H1 (cell line): ENCODE measurements at regions not wholly inside any gene's neighbourhood (a gene's known extent, or its start where the extent isn't known, plus 50 kb on each side); places are given as distances from the start of the nearest gene placed in this dataset.

Experiments
- CTCF ChIP-seq, 3 experiments: IDR thresholded peaks; 1 replicate in 2 of 3; 2 replicates in 1 of 3; pipeline versions ENCODE4 v1.5.1 to v1.6.1; 2011; ENCODE audit warnings: low read length in 3 of 3, mild to moderate bottlenecking in 3 of 3, inconsistent platforms in 2 of 3, low read depth in 1 of 3, moderate library complexity in 1 of 3; ENCODE audit not compliant: insufficient read depth in 1 of 3; ENCODE audit errors: control extremely low read depth in 1 of 3

DNA sequence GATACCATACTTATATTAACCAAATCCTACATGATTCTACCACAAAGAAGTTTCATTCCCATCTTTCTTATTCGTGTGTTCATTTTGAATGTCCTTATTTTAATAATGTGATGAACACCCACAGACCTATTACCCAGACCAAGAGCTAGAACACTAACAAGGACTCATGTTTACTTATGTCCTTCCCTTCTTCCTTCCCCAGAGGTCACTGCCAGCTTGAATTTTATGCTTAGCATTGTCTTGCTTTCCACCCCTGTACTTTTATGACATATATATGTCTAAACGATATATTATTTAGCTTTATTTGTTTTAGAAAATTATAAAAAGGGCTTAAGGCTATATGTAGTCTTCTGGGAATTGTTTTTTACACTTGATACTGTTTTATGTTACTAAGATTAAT lies 238.6 kb downstream of the LRIG3 start (continued):
- TF ChIP-seq CTCF (IDR thresholded peaks at IDR 0.05; ENCODE audit: control extremely low read depth in 1 of 3, insufficient read depth in 1 of 3, low read depth in 1 of 3, low read length in 3 of 3): no peak
